IMR-90 (cell line): ENCODE measurements at regions not wholly inside any gene's neighbourhood (a gene's known extent, or its start where the extent isn't known, plus 50 kb on each side); places are given as distances from the start of the nearest gene placed in this dataset.

ENCODE experiments used
- ATAC-seq: fragments of 200-7000 bp; cut with Tn5 transposase; 2 replicates; pipeline ENCODE4 v1.9.1; 2020; ENCODE audit warnings: low read depth, mild to moderate bottlenecking, moderate library complexity
- BruUV-seq: library from RNA; stranded (reverse); fragments of 400-500 nt; replicated peaks from 2 replicates; lab custom pipeline; 2021; lab: Mats Ljungman, UMichigan
- CTCF ChIA-PET: fragments of 300-600 bp; formaldehyde crosslinking; extraction: SDS; loops from one replicate; lab custom pipeline; 2021; ENCODE audit warnings: antibody characterized with exemption; lab: Yijun Ruan, JAX
- POLR2A ChIA-PET: fragments of 300-600 bp; sonication (Branson Sonifier 250); formaldehyde crosslinking; loops from one replicate; lab custom pipeline; 2022; ENCODE audit warnings: antibody characterized with exemption; ENCODE audit not compliant: unreplicated experiment; lab: Charles Lee
- DNase-seq: peaks from one replicate; pipeline ENCODE4 v3.0.0; 2013
- H2AFZ ChIP-seq: replicated peaks from 2 replicates; pipeline ENCODE3; 2013; ENCODE audit warnings: low read length, mild to moderate bottlenecking; ENCODE audit not compliant: poor library complexity
- H2AK5ac ChIP-seq: 2 replicates; pipeline ENCODE4 v1.6.1; 2013; ENCODE audit warnings: low read depth, low read length, inconsistent platforms
- H2AK9ac ChIP-seq: replicated peaks from 2 replicates; pipeline ENCODE3; 2013; ENCODE audit warnings: mild to moderate bottlenecking, low read depth, low read length, moderate library complexity; ENCODE audit not compliant: poor library complexity
- H2BK120ac ChIP-seq: 2 replicates; pipeline ENCODE4 v1.6.1; 2013; ENCODE audit warnings: low read depth, low read length, inconsistent platforms
- H2BK15ac ChIP-seq: 3 replicates; pipeline ENCODE4 v1.6.1; 2013; ENCODE audit warnings: low read depth, low read length, inconsistent platforms
- H2BK20ac ChIP-seq: 2 replicates; pipeline ENCODE4 v1.6.1; 2013; ENCODE audit warnings: low read depth, mild to moderate bottlenecking, inconsistent platforms, low read length, moderate library complexity
- H2BK5ac ChIP-seq: 2 replicates; pipeline ENCODE4 v1.6.1; 2013; ENCODE audit warnings: mild to moderate bottlenecking, low read depth, low read length, inconsistent platforms; ENCODE audit not compliant: poor library complexity, severe bottlenecking
- H3K14ac ChIP-seq: replicated peaks from 2 replicates; pipeline ENCODE4 v1.6.1; 2013; ENCODE audit warnings: low read depth, low read length, inconsistent platforms
- H3K18ac ChIP-seq: 2 replicates; pipeline ENCODE4 v1.6.1; 2013; ENCODE audit warnings: low read depth, low read length, control low read depth
- H3K23ac ChIP-seq: 2 replicates; pipeline ENCODE4 v1.6.1; 2013; ENCODE audit warnings: low read depth, low read length, inconsistent platforms
- H3K27ac ChIP-seq: 2 replicates; pipeline ENCODE4 v1.5.1; 2013; ENCODE audit warnings: mild to moderate bottlenecking, control low read depth, low read length; ENCODE audit not compliant: insufficient read depth
- H3K27me3 ChIP-seq: 2 replicates; pipeline ENCODE4 v1.6.1; 2013; ENCODE audit warnings: low read length; ENCODE audit not compliant: control insufficient read depth, insufficient read depth
- H3K36me3 ChIP-seq: 2 replicates; pipeline ENCODE4 v1.6.1; 2013; ENCODE audit warnings: low read length, mixed read lengths; ENCODE audit not compliant: control insufficient read depth, insufficient read depth
- H3K4ac ChIP-seq: 2 replicates; pipeline ENCODE4 v1.6.1; 2013; ENCODE audit warnings: low read depth, low read length, inconsistent platforms
- H3K4me1 ChIP-seq: 2 replicates; pipeline ENCODE4 v1.6.1; 2013; ENCODE audit warnings: low read length, mixed read lengths; ENCODE audit not compliant: control insufficient read depth, insufficient read depth
- H3K4me2 ChIP-seq: 2 replicates; pipeline ENCODE4 v1.6.1; 2013; ENCODE audit warnings: low read depth, mild to moderate bottlenecking, control low read depth, low read length, moderate library complexity
- H3K4me3 ChIP-seq: 2 replicates; pipeline ENCODE4 v1.5.1; 2013; ENCODE audit warnings: low read depth, mild to moderate bottlenecking, control low read depth, low read length, moderate library complexity; ENCODE audit not compliant: insufficient read depth
- H3K56ac ChIP-seq: 2 replicates; pipeline ENCODE4 v1.6.1; 2013; ENCODE audit warnings: low read length, inconsistent platforms; ENCODE audit not compliant: insufficient read depth; ENCODE audit errors: extremely low read depth
- H3K79me1 ChIP-seq, 2 experiments: 2 replicates each; pipeline ENCODE4 v1.6.1; 2013; ENCODE audit warnings: low read length in 2 of 2, inconsistent platforms in 1 of 2, low read depth in 1 of 2
- H3K9ac ChIP-seq: 2 replicates; pipeline ENCODE4 v1.6.1; 2013; ENCODE audit warnings: low read depth, low read length, control low read depth
- H3K9me1 ChIP-seq: 2 replicates; pipeline ENCODE4 v1.6.1; 2013; ENCODE audit warnings: low read length, inconsistent platforms; ENCODE audit not compliant: insufficient read depth
- H3K9me3 ChIP-seq: 2 replicates; pipeline ENCODE4 v1.6.1; 2013; ENCODE audit warnings: low read length; ENCODE audit not compliant: control insufficient read depth, insufficient read depth
- H4K20me1 ChIP-seq: 2 replicates; pipeline ENCODE4 v1.6.1; 2013; ENCODE audit warnings: low read length, inconsistent platforms; ENCODE audit not compliant: insufficient read depth
- H4K5ac ChIP-seq: 2 replicates; pipeline ENCODE4 v1.6.1; 2013; ENCODE audit warnings: mild to moderate bottlenecking, low read depth, low read length, control low read depth
- H4K8ac ChIP-seq, 2 experiments: 2 replicates each; pipeline ENCODE4 v1.6.1; 2013; ENCODE audit warnings: low read depth in 2 of 2, low read length in 2 of 2, control low read depth in 1 of 2, inconsistent platforms in 1 of 2
- H4K91ac ChIP-seq: 2 replicates; pipeline ENCODE4 v1.6.1; 2013; ENCODE audit warnings: low read depth, low read length, inconsistent platforms; ENCODE audit not compliant: insufficient read depth
- FOS ChIP-seq: fragments of 150-350 bp; IDR thresholded peaks from 2 replicates; pipeline ENCODE4 v1.6.1; 2016; ENCODE audit warnings: low read depth, low read length
- POLR2A ChIP-seq: IDR thresholded peaks from 2 replicates; pipeline ENCODE4 v1.6.1; 2012; ENCODE audit warnings: mild to moderate bottlenecking, low read depth, low read length
- SMC3 ChIP-seq: fragments of 150-350 bp; IDR thresholded peaks from 2 replicates; pipeline ENCODE4 v1.6.1; 2016; ENCODE audit warnings: low read depth, mild to moderate bottlenecking, antibody characterized with exemption, low read length, moderate library complexity
- dilution Hi-C: fragments of 300-500 bp; cut with HindIII; formaldehyde crosslinking; loops from one replicate; pipeline ENCODE4 v1.14.3; 2018; ENCODE audit warnings: low sequenced_read_pairs; ENCODE audit not compliant: unreplicated experiment
- in situ Hi-C: fragments of 300-500 bp; cut with MboI; formaldehyde crosslinking; loops from 3 replicates; pipeline ENCODE4 v1.14.3; 2019; ENCODE audit warnings: low sequenced_read_pairs, inconsistent platforms, mixed read lengths
- intact Hi-C: fragments of 100-400 bp; cut with micrococcal nuclease; formaldehyde crosslinking; loops from 2 replicates; pipeline ENCODE4 v1.10.0; 2022

- H4K20me1 ChIP-seq = no peaks in the 10 kb centered on the region
- no peak overlapping the region for H2BK15ac ChIP-seq
- no peak overlapping the region for H2BK5ac ChIP-seq
- no peak overlapping the region for H4K5ac ChIP-seq
- no peak overlapping the region for H2AFZ ChIP-seq
- no peak overlapping the region for H3K27ac ChIP-seq
- no peak overlapping the region for H2BK120ac ChIP-seq
- no peak overlapping the region for H3K18ac ChIP-seq
- H3K9me3 ChIP-seq = no peaks in the 10 kb centered on the region
- no peak overlapping the region for H2AK5ac ChIP-seq
- no peaks in the 10 kb centered on the region for H3K9me1 ChIP-seq
- H2AK9ac ChIP-seq = peak overlapping the region; percentile 22
- H3K4me2 ChIP-seq = no peak overlapping the region
- H3K4me1 ChIP-seq = no peaks in the 10 kb centered on the region
- H3K9ac ChIP-seq = no peak overlapping the region
- H3K56ac ChIP-seq = no peak overlapping the region
- in situ Hi-C loops = no loop called here
- H3K4me3 ChIP-seq = no peak overlapping the region
- no peak overlapping the region for H4K8ac ChIP-seq
- H3K36me3 ChIP-seq = no peaks in the 10 kb centered on the region
- no peak for ATAC-seq
- no peak overlapping the region for H3K23ac ChIP-seq
- no peak overlapping the region for H4K91ac ChIP-seq
- intact Hi-C loops = loop anchor here (10.0 kb wide), 1 partner anchor 53 kb away; no protein-coding TSS in a partner anchor
- CTCF ChIA-PET = interaction anchor here (0.6 kb wide), 1 partner anchor 382 kb away, joined by 3 read pairs; no protein-coding TSS in a partner anchor
- no peak for DNase-seq
- dilution Hi-C loops = no loop called here
- no peaks in the 10 kb centered on the region for H3K27me3 ChIP-seq
- no peaks in the 10 kb centered on the region for H3K79me1 ChIP-seq
- H3K4ac ChIP-seq = no peak overlapping the region
- no TSS peak for BruUV-seq
- TF ChIP-seq POLR2A (no peak), FOS (no peak), SMC3 (no peak)
- H3K14ac ChIP-seq = no peak overlapping the region
- POLR2A ChIA-PET = no interaction called here
- H2BK20ac ChIP-seq = no peak overlapping the region
These were observed 796.0 kb downstream of the SLC16A7 start for GRCh38 chr12:60391791-60392190.
